Fibroblast of skin of right biceps (primary cell): ENCODE measurements at regions not wholly inside any gene's neighbourhood (a gene's known extent, or its start where the extent isn't known, plus 50 kb on each side); places are given as distances from the start of the nearest gene placed in this dataset.
A peak's percentile ranks its signal among the peaks of the same experiment; 100 is the strongest.
"Not testable (repeated sequence)": the region's sequence is repeated elsewhere in the genome, so short reads cannot be mapped to it uniquely, and the experiment has no call there.

Source experiments
- DNase-seq: peaks from one replicate; pipeline ENCODE4 v3.0.0-alpha.2; 2013

GRCh38 chr20:40895182-40895581 is 133.4 kb upstream of the TOP1 start:
- DNase-seq, result no peak

- DNase-seq, result peak; percentile 53
Measured at GRCh38 chr20:40896814-40897700, 131.6 kb upstream of the TOP1 start.

- no peak for DNase-seq
Measured at GRCh38 chr20:40899344-40899743, 129.3 kb upstream of the TOP1 start.

- DNase-seq, result no peak
Measured at GRCh38 chr20:40900666-40901215, 127.9 kb upstream of the TOP1 start.

- DNase-seq, result no peak
Measured at GRCh38 chr20:40902661-40903060, 126.0 kb upstream of the TOP1 start.

- no peak for DNase-seq
Measured at GRCh38 chr20:40908309-40908708, 120.3 kb upstream of the TOP1 start.

- DNase-seq, result not testable (repeated sequence)
Measured at GRCh38 chr20:40909489-40909888, 119.1 kb upstream of the TOP1 start.

- not testable (repeated sequence) for DNase-seq
Measured at GRCh38 chr20:40910436-40910835, 118.2 kb upstream of the TOP1 start.

- DNase-seq, result not testable (repeated sequence)
Measured at GRCh38 chr20:40911152-40911551, 117.5 kb upstream of the TOP1 start.

GRCh38 chr20:40913224-40914185 is 115.1 kb upstream of the TOP1 start:
- DNase-seq, result no peak

- DNase-seq, result no peak
Measured at GRCh38 chr20:40915756-40916155, 112.9 kb upstream of the TOP1 start.

GRCh38 chr20:40916276-40916675 is 112.3 kb upstream of the TOP1 start:
- no peak for DNase-seq

GRCh38 chr20:40920291-40920690 is 108.3 kb upstream of the TOP1 start:
- DNase-seq, result no peak

- DNase-seq, result no peak
Measured at GRCh38 chr20:40922865-40923264, 105.8 kb upstream of the TOP1 start.

GRCh38 chr20:40925829-40926510 is 102.7 kb upstream of the TOP1 start:
- DNase-seq, result no peak

- no peak for DNase-seq
Measured at GRCh38 chr20:40926928-40927327, 101.7 kb upstream of the TOP1 start.

GRCh38 chr20:40930561-40930960 is 98.1 kb upstream of the TOP1 start:
- DNase-seq, result peak; percentile 8

GRCh38 chr20:40931410-40932044 is 97.1 kb upstream of the TOP1 start:
- DNase-seq, result no peak

GRCh38 chr20:40932436-40932835 is 96.2 kb upstream of the TOP1 start:
- DNase-seq, result no peak

GRCh38 chr20:40933758-40934157 is 94.9 kb upstream of the TOP1 start:
- DNase-seq, result no peak

- no peak for DNase-seq
Measured at GRCh38 chr20:40938020-40938419, 90.6 kb upstream of the TOP1 start.

- DNase-seq, result no peak
Measured at GRCh38 chr20:40939667-40940066, 89.0 kb upstream of the TOP1 start.
